Dermis blood vessel endothelial cell (primary cell): ENCODE measurements at regions not wholly inside any gene's neighbourhood (a gene's known extent, or its start where the extent isn't known, plus 50 kb on each side); places are given as distances from the start of the nearest gene placed in this dataset.

ENCODE experiments used
- DNase-seq: peaks from one replicate; pipeline ENCODE4 v3.0.0; 2010

DNA sequence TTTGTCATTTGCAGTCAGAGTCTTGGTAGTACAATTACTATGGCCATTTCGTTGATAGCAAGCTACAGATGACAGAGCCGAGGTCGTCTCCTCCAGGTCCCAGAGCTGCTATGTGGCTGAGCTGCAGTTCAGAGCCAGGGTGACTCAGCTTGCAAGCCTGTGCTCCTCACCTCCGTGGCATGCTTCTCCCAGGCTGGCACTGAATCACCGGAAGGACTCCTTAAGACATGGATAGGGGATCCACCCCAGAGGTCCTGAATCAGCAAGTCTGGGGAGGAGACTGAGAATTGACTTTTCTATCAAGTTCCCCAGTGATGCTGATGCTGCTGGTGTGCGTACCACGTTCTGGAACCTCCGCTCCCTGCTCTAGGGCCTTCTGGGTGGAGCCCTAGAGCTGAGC, 291.2 kb downstream of the CDH26 start:
- no peak for DNase-seq

GRCh38 chr20:60250251-60250650, 292.0 kb downstream of the CDH26 start:
- no peak for DNase-seq

DNA sequence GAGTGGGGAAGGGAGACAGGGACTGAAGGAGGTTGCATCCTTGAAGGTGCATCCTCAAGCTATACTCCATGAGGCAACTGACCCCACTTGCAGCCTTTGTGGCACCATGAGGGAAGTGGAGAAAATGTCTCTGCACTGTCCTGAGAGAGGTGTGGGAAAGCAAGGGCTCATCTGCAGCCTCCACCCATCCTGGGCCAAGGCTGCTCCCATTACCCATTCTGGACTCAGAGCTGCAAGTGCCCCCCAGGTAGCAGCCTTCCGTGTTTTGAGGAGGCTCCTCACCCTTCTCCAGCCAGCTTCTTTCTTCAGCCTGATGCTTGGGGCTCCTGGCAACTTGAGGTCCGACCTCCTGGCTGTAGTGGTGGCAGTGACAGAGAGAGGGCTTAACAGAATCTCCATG, 294.6 kb downstream of the CDH26 start:
- no peak for DNase-seq

DNA sequence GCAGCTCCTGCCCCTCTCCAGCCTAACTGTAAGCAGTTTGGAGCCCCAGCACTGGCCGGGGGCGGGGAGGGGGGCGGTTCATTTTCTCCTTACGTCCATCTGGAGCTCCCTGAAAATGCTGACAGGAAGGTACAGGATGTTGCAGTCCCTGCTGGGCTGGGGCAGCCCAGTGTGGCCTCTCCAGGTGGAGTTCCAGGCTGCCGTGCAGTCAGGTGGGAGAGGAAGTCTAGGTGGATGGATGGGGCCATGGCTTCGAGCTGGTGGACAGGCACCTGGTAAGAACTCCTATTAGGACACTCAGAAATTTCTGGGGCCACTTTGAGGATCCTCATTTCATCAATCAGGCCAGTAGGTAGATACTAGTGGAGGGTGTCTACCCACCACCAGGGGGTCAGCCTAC, 295.2 kb downstream of the CDH26 start:
- no peak for DNase-seq

DNA sequence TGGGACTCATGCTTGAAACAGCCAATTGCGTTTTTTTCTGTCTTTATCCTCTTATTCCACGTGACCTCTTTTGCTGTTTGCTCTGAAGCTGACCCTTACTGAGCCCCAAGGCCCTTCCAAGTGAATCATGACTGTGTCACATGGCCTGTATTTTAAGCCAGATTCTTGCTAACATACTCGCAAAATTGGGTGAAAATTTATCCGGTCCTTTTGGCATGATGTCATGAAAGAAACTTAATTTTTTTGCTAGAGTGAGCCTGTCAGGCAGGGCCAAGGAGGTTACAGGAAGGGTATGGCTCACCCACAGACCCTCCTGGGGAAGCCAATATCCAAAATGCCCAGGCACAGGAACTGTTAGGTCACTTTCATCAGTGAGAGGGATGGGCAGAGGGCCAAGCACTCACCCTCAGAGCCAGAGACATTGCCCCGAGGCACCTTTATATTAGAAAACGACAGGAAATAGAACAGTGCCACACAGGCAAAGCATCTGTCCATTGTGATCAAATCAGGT, 296.7 kb downstream of the CDH26 start:
- no peak for DNase-seq

GRCh38 chr20:60255415-60255814, 297.2 kb downstream of the CDH26 start:
- DNase-seq, result no peak

GRCh38 chr20:60255866-60256265, 297.6 kb downstream of the CDH26 start:
- DNase-seq, result no peak

- no peak for DNase-seq
Measured at GRCh38 chr20:60256811-60257210, 298.6 kb downstream of the CDH26 start.

DNA sequence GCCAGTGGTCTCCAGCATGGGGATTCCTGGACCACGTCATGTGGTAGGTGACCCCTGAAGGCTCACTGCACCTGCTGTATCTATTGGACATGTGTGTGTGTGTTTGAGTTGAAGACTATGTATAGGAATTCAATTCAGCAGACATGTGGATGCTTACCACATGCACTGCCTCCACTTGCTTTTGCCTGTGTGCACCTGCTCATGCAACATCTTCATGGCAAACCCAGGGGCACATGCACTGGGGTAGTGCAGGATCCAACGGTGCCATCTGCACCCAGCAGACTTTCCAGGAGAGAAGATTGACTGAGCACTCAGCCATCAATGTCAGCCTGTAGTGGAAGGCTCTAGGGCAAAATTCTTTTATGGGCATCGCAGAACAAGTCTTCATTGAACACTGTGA, 299.4 kb downstream of the CDH26 start:
- no peak for DNase-seq

DNA sequence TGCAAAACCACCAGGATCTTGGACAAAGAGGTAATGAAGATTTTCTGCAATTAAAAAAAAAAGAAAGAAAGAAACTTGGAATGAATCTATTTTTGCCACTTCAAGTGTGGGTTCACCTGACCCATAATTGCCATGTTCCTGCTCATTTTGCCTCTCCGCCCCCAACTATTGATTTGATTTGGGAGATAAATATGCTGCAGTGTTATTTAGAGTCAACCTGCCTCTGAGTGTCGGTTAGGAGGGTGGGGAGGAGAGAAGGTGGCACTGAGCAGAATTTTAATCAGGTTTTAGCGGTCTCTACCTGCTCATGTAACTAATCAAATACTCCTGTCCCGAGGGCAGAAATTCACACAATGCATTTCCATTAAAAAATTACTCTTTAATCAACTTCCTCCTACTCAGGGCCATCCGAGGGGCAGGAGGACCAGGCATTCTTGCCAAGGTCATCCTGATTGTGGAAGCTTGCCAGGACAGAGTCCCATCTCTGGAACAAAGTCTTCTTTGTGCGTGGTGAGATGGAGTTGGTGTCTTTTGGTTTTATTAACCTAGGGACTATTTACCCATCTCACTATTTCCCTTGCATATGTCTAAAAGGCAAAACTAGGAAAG, 300.1 kb downstream of the CDH26 start:
- no peak for DNase-seq

DNA sequence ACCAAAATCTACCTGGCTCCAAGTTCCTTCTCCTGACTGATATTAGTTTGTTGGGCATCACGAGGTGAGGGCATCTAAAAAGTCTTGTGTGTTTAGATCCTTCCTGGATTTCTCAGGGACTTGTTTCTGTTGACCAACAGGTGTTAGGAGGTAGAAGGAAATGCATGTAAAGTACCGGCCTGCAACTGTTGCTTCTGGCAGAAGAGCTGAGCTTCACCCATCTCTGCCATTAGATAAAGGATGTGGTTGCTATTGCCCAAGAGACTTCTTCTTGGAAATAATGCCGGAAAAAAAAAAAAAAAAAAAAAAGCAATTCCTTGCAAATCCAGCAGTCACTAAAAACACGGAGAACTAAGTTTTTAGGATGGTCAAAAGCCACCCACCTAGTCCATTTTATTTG, 303.1 kb downstream of the CDH26 start:
- DNase-seq, result no peak

GRCh38 chr20:60262967-60263603, 304.9 kb downstream of the CDH26 start:
- no peak for DNase-seq

DNA sequence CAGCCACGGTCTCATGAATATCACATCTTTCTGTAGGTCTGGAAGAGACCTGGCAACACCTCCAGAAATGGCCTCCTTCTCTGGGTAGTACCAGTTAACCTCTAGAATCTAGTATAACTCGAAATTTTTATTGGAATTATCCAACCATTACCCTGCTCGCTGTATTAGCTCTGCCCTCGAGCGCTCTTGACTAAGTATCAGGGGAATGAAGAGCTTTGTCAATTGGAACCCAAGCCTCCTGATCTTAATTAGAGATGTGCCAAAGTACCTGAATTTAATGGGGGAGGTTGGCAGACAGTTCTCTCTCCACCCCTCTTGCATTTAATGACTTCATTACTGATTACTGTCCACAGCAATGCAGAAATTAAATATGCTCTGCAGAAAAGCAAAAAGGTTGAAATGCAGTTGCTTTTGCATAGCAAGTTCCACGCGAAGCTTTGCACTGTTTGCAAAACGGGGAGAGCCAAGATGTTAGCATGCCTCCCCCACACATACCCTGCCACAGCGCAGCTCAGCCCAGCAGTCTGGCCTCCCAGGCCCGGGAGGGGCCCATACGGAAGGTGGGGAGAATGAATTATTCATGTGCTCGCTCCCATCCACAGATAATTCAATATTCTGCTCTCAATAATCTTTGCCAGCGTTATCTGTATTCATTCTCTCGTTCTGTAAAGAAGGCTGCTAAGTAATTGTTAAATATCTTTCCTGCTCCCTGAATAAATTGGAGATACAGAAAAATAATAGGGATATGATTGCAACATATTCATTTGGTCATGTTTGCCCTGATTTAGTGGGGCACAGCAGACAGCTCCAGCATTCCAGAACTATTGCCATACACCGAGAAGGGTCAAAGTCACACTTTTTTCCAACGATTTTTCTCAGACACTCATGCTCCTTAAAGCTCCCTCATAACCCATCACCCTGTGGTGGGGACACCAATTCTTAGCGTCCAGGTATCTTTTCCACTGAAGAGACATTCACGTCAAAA, 305.8 kb downstream of the CDH26 start:
- no peak for DNase-seq

- DNase-seq, result no peak
Measured at GRCh38 chr20:60266177-60266823, 308.1 kb downstream of the CDH26 start.

GRCh38 chr20:60268491-60268890, 310.3 kb downstream of the CDH26 start:
- no peak for DNase-seq

- no peak for DNase-seq
Measured at GRCh38 chr20:60269573-60270162, 311.4 kb downstream of the CDH26 start.

DNA sequence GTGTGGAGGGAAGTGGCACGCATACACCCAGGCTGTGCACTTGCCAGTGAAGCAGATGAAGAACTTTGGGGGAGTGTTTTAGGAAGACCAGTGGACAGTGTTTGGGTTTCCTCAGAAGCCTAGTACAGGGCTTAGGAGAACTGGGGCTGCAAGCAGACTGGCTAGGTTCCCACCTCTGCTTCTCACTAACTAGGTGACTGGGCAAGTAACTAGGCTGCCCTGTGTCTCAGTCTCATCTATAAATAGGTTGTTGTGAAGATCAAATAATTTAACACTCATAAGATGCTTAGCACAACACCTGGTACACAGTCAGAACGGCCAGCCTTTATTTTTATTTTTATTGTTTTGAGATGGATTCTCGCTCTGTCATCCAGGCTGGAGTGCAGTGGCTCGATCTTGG, 312.1 kb downstream of the CDH26 start:
- no peak for DNase-seq

DNA sequence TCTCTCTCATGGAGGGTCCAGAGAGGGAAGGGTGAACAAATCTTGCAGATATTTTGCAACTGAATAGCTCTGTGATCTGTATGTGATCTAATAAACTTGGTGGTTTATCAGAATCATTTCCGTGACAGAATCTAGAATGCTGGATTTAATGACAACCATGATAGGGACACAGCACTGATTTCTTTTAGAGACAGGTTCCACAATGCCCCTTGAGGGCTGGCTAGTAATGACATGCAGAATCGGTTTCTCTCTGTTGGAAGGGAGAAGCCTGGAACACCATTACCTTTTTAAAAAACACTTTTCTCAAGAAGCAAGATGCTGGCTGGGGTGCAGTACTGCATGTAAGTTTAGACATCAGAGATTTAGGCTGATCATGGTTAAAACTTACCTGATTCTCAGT, 313.4 kb downstream of the CDH26 start:
- DNase-seq, result no peak

DNA sequence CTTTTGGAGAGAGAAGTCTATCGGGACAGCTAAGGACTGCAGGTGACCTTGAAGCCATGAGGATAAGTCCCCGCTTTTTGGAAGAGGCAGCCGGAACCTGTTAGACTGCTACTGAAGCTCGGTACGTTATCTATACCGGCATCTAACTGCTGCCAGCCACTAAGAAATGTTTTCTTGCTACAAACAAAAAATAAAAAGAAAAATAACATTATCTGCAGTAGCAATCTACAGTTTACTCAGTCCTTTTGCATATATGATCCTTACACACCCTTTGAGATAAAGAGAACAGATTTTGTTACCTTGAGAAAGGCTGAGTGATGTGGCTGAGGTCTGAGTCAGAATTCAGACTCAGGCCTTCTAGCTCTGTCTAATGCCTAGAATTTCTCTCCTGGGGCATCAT, 314.6 kb downstream of the CDH26 start:
- DNase-seq, result no peak

- no peak for DNase-seq
Measured at GRCh38 chr20:60274717-60275116, 316.5 kb downstream of the CDH26 start.

DNA sequence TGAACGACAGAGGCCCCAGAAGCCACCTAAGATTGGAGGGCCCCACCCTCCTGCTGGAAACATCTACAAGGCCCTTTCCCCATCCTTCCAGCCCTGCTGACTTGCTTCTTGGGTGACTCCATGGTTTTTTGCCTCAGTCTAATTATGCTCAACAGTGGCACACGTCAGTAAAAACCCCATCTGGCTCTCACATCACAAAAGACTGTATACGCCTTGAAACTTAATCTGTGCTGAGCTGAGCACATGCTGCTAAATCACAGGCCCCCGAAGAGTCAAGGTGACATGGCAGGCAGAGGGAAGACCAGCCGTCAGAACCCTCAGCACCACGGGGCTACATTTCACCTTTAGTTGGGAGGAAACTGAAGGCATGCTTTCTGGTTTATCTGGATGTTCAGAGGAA, 323.1 kb downstream of the CDH26 start:
- DNase-seq, result no peak

DNA sequence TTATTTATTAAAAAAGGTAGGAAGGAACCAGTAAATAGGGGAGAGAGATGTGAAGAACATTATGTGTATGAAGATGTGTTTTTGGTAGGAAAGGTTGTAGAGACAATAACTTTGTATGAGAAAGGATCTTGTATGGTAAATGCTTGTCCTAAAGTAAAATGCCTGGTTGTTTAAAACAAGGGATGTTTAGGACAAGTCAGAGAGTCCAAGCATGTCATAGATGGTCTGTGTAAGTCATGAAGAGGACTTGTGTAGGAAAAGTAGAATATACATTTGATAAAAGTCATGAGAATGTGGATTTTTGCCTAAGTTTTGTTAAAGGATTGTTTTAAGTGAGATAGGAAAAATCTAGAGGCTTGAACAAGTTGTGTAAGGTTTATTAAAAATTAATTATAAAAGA, 325.1 kb downstream of the CDH26 start:
- no peak for DNase-seq

DNA sequence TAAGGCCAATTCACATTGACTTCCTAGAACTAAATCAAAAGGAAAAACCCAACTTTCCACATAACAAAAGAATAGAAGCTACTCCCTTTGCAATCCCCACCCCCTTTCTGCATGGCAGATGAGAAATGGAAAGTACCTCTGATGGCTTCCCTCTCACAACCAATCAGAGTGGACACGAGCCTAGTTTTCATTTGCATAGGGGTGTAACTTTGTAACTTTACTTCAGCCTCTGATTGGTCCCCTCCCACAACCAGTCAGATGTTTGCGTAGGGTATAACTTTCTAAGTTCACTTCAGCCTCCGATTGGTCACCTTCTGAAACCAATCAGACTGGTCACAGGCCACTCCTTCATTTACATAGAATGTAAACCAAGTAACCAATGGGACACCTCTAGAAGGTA, 328.5 kb downstream of the CDH26 start:
- no peak for DNase-seq
